ENCODE measurements at regions not wholly inside any gene's neighbourhood (a gene's known extent, or its start where the extent isn't known, plus 50 kb on each side); places are given as distances from the start of the nearest gene placed in this dataset.

DNA sequence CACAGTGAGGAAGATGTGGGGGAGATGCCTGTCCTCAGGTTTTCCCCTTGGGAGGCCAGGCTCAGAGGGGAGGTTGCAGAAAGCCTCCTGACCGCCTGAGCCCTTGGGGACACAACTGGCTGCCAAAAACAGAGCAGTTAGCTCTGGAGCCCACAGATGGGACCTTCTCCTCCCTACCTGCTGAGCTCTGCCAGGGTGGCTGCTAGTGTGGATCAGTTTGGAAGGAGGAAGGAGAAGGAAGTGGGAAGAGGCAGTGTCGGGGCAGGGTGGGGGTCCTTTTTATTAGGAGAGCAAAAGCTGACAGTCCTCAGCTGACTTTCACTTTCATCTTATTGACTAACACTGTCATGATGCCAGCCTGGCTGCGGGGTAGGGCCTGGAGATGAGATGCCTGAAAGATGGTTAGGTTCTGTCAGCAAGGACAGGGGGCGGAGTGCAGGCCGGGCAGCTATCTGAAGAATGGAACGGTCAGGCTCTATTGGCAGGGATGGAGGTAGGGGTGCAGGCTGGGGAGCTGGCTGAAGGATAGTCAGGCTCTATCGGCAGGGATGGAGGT lies 188.5 kb upstream of the HDAC4 start:
- TF ChIP-seq TAF1 (IDR thresholded peaks at IDR 0.05; ENCODE audit: borderline replicate concordance, insufficient read depth, low read length): no peak
- TF ChIP-seq SIN3A (IDR thresholded peaks at IDR 0.05; ENCODE audit: borderline replicate concordance, insufficient read depth, low read length): no peak
- TF ChIP-seq, protein P1, sequence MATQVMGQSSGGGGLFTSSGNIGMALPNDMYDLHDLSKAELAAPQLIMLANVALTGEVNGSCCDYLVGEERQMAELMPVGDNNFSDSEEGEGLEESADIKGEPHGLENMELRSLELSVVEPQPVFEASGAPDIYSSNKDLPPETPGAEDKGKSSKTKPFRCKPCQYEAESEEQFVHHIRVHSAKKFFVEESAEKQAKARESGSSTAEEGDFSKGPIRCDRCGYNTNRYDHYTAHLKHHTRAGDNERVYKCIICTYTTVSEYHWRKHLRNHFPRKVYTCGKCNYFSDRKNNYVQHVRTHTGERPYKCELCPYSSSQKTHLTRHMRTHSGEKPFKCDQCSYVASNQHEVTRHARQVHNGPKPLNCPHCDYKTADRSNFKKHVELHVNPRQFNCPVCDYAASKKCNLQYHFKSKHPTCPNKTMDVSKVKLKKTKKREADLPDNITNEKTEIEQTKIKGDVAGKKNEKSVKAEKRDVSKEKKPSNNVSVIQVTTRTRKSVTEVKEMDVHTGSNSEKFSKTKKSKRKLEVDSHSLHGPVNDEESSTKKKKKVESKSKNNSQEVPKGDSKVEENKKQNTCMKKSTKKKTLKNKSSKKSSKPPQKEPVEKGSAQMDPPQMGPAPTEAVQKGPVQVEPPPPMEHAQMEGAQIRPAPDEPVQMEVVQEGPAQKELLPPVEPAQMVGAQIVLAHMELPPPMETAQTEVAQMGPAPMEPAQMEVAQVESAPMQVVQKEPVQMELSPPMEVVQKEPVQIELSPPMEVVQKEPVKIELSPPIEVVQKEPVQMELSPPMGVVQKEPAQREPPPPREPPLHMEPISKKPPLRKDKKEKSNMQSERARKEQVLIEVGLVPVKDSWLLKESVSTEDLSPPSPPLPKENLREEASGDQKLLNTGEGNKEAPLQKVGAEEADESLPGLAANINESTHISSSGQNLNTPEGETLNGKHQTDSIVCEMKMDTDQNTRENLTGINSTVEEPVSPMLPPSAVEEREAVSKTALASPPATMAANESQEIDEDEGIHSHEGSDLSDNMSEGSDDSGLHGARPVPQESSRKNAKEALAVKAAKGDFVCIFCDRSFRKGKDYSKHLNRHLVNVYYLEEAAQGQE (IDR thresholded peaks at IDR 0.05; ENCODE audit: insufficient read depth in 1 of 2, low read depth in 2 of 2, low read length in 2 of 2): no peak
- no peak for TF ChIP-seq POLR2AphosphoS5 (IDR thresholded peaks at IDR 0.05; ENCODE audit: low read depth, low read length)
- TF ChIP-seq FOXP2 (optimal IDR thresholded peaks at IDR 0.05; ENCODE audit: borderline replicate concordance, extremely low read depth, extremely low read length, insufficient read depth): no peak

DNA sequence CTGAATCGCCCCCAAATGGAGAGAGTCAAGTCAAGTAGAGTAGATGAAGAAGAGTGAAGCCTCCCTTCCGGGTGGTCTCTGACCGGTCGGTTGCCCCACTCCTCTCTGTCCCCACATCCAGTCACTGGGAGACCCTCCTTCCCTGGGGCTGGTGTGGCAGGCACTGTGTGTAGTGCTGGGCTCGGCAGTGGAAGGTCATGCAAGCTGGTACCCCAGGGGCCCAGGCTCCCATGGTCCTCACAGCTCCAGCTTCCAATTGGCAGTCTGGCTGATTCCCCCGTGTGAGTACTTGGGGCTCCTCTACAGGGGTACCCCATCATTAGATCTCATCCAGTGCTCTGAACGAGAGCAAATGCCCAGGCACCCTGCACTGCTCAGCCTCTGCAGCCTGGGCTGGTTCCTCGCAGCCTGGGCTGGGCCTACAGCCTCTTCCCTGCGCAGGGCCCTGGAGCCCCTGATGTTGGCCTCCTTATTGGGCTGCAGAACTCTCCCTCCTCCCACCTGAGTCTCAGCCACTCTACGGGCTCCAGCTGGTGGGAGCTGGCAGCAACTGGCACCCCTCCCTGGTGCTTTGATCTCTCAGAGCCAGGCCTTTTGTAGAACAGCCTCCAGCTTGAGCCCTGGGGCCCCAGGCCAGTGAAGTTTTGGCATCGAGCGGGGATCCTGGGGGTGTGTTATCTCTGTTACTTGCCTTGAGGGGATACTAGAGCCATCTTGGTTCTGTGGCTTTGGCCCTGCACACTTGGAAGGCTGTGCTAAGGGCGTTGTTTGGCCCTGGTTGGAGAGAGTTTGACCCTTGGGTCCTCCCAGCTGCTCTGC lies 187.8 kb upstream of the HDAC4 start:
- TF ChIP-seq FOXP2 (optimal IDR thresholded peaks at IDR 0.05; ENCODE audit: borderline replicate concordance, extremely low read depth, extremely low read length, insufficient read depth) (no peak), SIN3A (IDR thresholded peaks at IDR 0.05; ENCODE audit: borderline replicate concordance, insufficient read depth, low read length) (no peak)
- TF ChIP-seq, protein P1 (IDR thresholded peaks at IDR 0.05; ENCODE audit: insufficient read depth in 1 of 2, low read depth in 2 of 2, low read length in 2 of 2): no peak

- no peak for TF ChIP-seq POLR2AphosphoS5 (IDR thresholded peaks at IDR 0.05; ENCODE audit: low read depth, low read length)
- TF ChIP-seq, protein P1 (IDR thresholded peaks at IDR 0.05; ENCODE audit: insufficient read depth in 1 of 2, low read depth in 2 of 2, low read length in 2 of 2): no peak
- no peak for TF ChIP-seq SIN3A (IDR thresholded peaks at IDR 0.05; ENCODE audit: borderline replicate concordance, insufficient read depth, low read length)
- no peak for TF ChIP-seq FOXP2 (optimal IDR thresholded peaks at IDR 0.05; ENCODE audit: borderline replicate concordance, extremely low read depth, extremely low read length, insufficient read depth)
- TF ChIP-seq TAF1 (IDR thresholded peaks at IDR 0.05; ENCODE audit: borderline replicate concordance, insufficient read depth, low read length): no peak
Observed at GRCh38 chr2:239587841-239588240, 187.0 kb upstream of the HDAC4 start.

GRCh38 chr2:239587311-239587731 lies 186.5 kb upstream of the HDAC4 start:
- no peak for TF ChIP-seq SIN3A (IDR thresholded peaks at IDR 0.05; ENCODE audit: borderline replicate concordance, insufficient read depth, low read length)
- no peak for TF ChIP-seq TAF1 (IDR thresholded peaks at IDR 0.05; ENCODE audit: borderline replicate concordance, insufficient read depth, low read length)
- TF ChIP-seq FOXP2 (optimal IDR thresholded peaks at IDR 0.05; ENCODE audit: borderline replicate concordance, extremely low read depth, extremely low read length, insufficient read depth): no peak
- no peak for TF ChIP-seq POLR2AphosphoS5 (IDR thresholded peaks at IDR 0.05; ENCODE audit: low read depth, low read length)

DNA sequence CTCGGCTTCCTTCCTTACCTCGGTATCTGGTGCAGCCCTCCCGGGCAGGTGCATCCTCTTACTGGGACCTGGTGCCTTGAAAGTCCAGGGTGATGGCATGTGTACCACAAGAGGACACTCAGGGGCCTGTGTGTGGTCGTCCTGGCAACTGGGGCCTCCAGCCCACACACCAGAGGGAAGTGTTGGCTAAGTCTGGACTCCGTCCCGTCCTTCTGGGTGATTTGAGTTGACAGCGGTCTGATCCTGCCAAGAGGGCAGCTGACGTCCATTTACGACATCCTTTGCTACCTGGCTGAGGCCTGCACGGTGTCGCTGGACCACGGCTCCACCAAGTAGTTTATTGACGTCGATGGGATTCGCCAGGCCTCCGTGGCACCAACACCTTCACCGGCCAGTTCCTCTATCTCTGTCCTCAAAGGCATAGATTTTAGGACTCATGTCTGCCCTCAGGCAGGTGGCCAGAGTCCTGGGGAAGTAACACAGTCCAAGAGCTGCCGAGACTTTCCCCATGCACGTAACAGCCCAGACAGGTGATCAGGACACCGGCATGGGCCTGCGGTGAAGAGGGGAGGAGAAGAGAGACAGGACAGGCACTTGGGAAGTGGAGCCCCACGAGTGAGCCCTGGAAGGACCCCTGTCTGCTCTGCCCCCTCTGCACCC lies 186.0 kb upstream of the HDAC4 start:
- no peak for TF ChIP-seq POLR2AphosphoS5 (IDR thresholded peaks at IDR 0.05; ENCODE audit: low read depth, low read length)
- TF ChIP-seq SIN3A (IDR thresholded peaks at IDR 0.05; ENCODE audit: borderline replicate concordance, insufficient read depth, low read length): no peak
- TF ChIP-seq, protein P1 (IDR thresholded peaks at IDR 0.05; ENCODE audit: insufficient read depth in 1 of 2, low read depth in 2 of 2, low read length in 2 of 2): no peak
- TF ChIP-seq TAF1 (IDR thresholded peaks at IDR 0.05; ENCODE audit: borderline replicate concordance, insufficient read depth, low read length): no peak
- no peak for TF ChIP-seq FOXP2 (optimal IDR thresholded peaks at IDR 0.05; ENCODE audit: borderline replicate concordance, extremely low read depth, extremely low read length, insufficient read depth)
